HepG2 (cell line): ENCODE measurements at regions not wholly inside any gene's neighbourhood (a gene's known extent, or its start where the extent isn't known, plus 50 kb on each side); places are given as distances from the start of the nearest gene placed in this dataset.

ENCODE experiments used
- CTCF ChIP-seq: sonication (generic); formaldehyde crosslinking; IDR thresholded peaks from 2 replicates; pipeline ENCODE4 v1.5.0; 2020; ENCODE audit warnings: mild to moderate bottlenecking, missing genetic modification reagents, moderate library complexity
- DMTF1 ChIP-seq: sonication (generic); formaldehyde crosslinking; IDR thresholded peaks from 2 replicates; pipeline ENCODE4 v1.4.0; 2020; ENCODE audit warnings: mild to moderate bottlenecking, missing genetic modification reagents
- RFX5 ChIP-seq: IDR thresholded peaks from 2 replicates; pipeline ENCODE4 v1.6.1; 2011; ENCODE audit warnings: low read depth, low read length, improper control_type of control experiment
- TF ChIP-seq, protein P1 (sequence below): conservative IDR thresholded peaks from 2 replicates; pipeline ENCODE4 v1.6.1; 2018; ENCODE audit warnings: missing genetic modification reagents

GRCh38 chr12:30501718-30502117 is 194.0 kb downstream of the IPO8 start:
- TF ChIP-seq RFX5 (no peak), CTCF (CRISPR knock-in tag) (no peak), DMTF1 (CRISPR knock-in tag) (no peak)
- TF ChIP-seq, protein P1, sequence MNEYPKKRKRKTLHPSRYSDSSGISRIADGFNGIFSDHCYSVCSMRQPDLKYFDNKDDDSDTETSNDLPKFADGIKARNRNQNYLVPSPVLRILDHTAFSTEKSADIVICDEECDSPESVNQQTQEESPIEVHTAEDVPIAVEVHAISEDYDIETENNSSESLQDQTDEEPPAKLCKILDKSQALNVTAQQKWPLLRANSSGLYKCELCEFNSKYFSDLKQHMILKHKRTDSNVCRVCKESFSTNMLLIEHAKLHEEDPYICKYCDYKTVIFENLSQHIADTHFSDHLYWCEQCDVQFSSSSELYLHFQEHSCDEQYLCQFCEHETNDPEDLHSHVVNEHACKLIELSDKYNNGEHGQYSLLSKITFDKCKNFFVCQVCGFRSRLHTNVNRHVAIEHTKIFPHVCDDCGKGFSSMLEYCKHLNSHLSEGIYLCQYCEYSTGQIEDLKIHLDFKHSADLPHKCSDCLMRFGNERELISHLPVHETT: no peak
